Liver (tissue), 8 donors: ENCODE measurements at regions not wholly inside any gene's neighbourhood (a gene's known extent, or its start where the extent isn't known, plus 50 kb on each side); places are given as distances from the start of the nearest gene placed in this dataset.
A peak's percentile ranks its signal among the peaks of the same experiment; 100 is the strongest.

Source experiments
- DNase-seq: peaks from one replicate; pipeline ENCODE4 v3.0.0-alpha.2; 2017; ENCODE audit warnings: low spot score
- H3K27ac ChIP-seq, 2 donors: one replicate each; pipeline ENCODE4 v1.7.0; 2013; ENCODE audit warnings: inconsistent platforms in 2 of 2, low read length in 2 of 2, control low read depth in 1 of 2, low read depth in 1 of 2, mild to moderate bottlenecking in 1 of 2
- H3K27me3 ChIP-seq, 4 donors: one replicate each; pipeline versions ENCODE4 v1.6.1 to v1.7.0; 2013; ENCODE audit warnings: low read length in 3 of 4, inconsistent platforms in 1 of 4, mild to moderate bottlenecking in 1 of 4, moderate library complexity in 1 of 4; ENCODE audit not compliant: control insufficient read depth in 4 of 4, insufficient read depth in 4 of 4
- H3K36me3 ChIP-seq, 4 donors: one replicate each; pipeline versions ENCODE4 v1.6.1 to v1.7.0; 2013; ENCODE audit warnings: low read length in 3 of 4, mild to moderate bottlenecking in 3 of 4, low read depth in 1 of 4, moderate library complexity in 1 of 4; ENCODE audit not compliant: control insufficient read depth in 4 of 4, insufficient read depth in 3 of 4
- H3K4me1 ChIP-seq, 4 donors: one replicate each; pipeline versions ENCODE4 v1.6.1 to v1.7.0; 2013; ENCODE audit warnings: low read length in 3 of 4, mild to moderate bottlenecking in 3 of 4, moderate library complexity in 1 of 4; ENCODE audit not compliant: control insufficient read depth in 4 of 4, insufficient read depth in 4 of 4
- H3K4me3 ChIP-seq, 3 donors: one replicate each; pipeline versions ENCODE4 v1.6.1 to v1.7.0; 2013; ENCODE audit warnings: low read length in 3 of 3, control low read depth in 1 of 3, low read depth in 1 of 3, mild to moderate bottlenecking in 1 of 3
- H3K9ac ChIP-seq, 2 donors: one replicate each; pipeline ENCODE4 v1.7.0; 2013; ENCODE audit warnings: low read length in 2 of 2, mild to moderate bottlenecking in 2 of 2, moderate library complexity in 2 of 2, control low read depth in 1 of 2, low read depth in 1 of 2
- H3K9me3 ChIP-seq, 4 donors: one replicate each; pipeline versions ENCODE4 v1.6.1 to v1.7.0; 2013; ENCODE audit warnings: low read length in 3 of 4; ENCODE audit not compliant: control insufficient read depth in 4 of 4
- ATF3 ChIP-seq: IDR thresholded peaks from 2 replicates; pipeline ENCODE4 v1.6.1; 2016; ENCODE audit warnings: antibody characterized with exemption
- CTCF ChIP-seq: fragments of 150-350 bp; IDR thresholded peaks from 2 replicates; pipeline ENCODE4 v1.5.1; 2017; ENCODE audit warnings: improper control_type of control experiment, low read depth, low read length; ENCODE audit not compliant: missing input control
- FOXA2 ChIP-seq: IDR thresholded peaks from 2 replicates; pipeline ENCODE4 v1.6.1; 2016; ENCODE audit warnings: antibody characterized with exemption
- GABPA ChIP-seq, 2 donors: IDR thresholded peaks in 1 of 2; conservative IDR thresholded peaks in 1 of 2; 2 replicates each; pipeline ENCODE4 v1.6.1; 2016; ENCODE audit warnings: antibody characterized with exemption in 2 of 2, mild to moderate bottlenecking in 1 of 2, moderate library complexity in 1 of 2
- HNF4A ChIP-seq, 2 donors: conservative IDR thresholded peaks; 2 replicates each; pipeline ENCODE4 v1.6.1; 2016; ENCODE audit warnings: antibody characterized with exemption in 2 of 2, mild to moderate bottlenecking in 2 of 2
- HNF4G ChIP-seq: IDR thresholded peaks from 2 replicates; pipeline ENCODE4 v1.6.1; 2016; ENCODE audit warnings: antibody characterized with exemption
- JUND ChIP-seq, 2 donors: IDR thresholded peaks; 2 replicates each; pipeline ENCODE4 v1.6.1; 2016; ENCODE audit warnings: antibody characterized with exemption in 2 of 2
- MAX ChIP-seq: IDR thresholded peaks from 2 replicates; pipeline ENCODE4 v1.6.1; 2016; ENCODE audit warnings: antibody characterized with exemption
- NR2F2 ChIP-seq: IDR thresholded peaks from 2 replicates; pipeline ENCODE4 v1.6.1; 2016; ENCODE audit warnings: antibody characterized with exemption
- RAD21 ChIP-seq, 2 donors: IDR thresholded peaks; 2 replicates each; pipeline ENCODE4 v1.6.1; 2016; ENCODE audit warnings: antibody characterized with exemption in 2 of 2, mild to moderate bottlenecking in 2 of 2
- RXRA ChIP-seq, 2 donors: IDR thresholded peaks; 2 replicates each; pipeline ENCODE4 v1.6.1; 2017 to 2018; ENCODE audit warnings: antibody characterized with exemption in 2 of 2, mild to moderate bottlenecking in 1 of 2
- SP1 ChIP-seq: IDR thresholded peaks from 2 replicates; pipeline ENCODE4 v1.6.1; 2018; ENCODE audit warnings: antibody characterized with exemption, mild to moderate bottlenecking
- TAF1 ChIP-seq: conservative IDR thresholded peaks from 2 replicates; pipeline ENCODE4 v1.6.1; 2016; ENCODE audit warnings: antibody characterized with exemption, mild to moderate bottlenecking
- YY1 ChIP-seq: IDR thresholded peaks from 2 replicates; pipeline ENCODE4 v1.6.1; 2016; ENCODE audit warnings: antibody characterized with exemption, mild to moderate bottlenecking
- WGBS: extraction: QIAGEN DNeasy Blood & Tissue Kit; methylation state at CpG from one replicate; pipeline ENCODE4 v1.1.7; 2013; 5-methylcytosine and 5-hydroxymethylcytosine counted together
- TF ChIP-seq, protein P1 (sequence below): IDR thresholded peaks from 2 replicates; pipeline ENCODE4 v1.6.1; 2016; ENCODE audit warnings: antibody characterized with exemption, mild to moderate bottlenecking
- TF ChIP-seq, protein P2 (sequence below): IDR thresholded peaks from 2 replicates; pipeline ENCODE4 v1.6.1; 2016; ENCODE audit warnings: antibody characterized with exemption
- donor health status: healthy.
- donor health status: healthy.
- donor health status: healthy.
- donor health status: healthy.
- donor health status: healthy.

DNA sequence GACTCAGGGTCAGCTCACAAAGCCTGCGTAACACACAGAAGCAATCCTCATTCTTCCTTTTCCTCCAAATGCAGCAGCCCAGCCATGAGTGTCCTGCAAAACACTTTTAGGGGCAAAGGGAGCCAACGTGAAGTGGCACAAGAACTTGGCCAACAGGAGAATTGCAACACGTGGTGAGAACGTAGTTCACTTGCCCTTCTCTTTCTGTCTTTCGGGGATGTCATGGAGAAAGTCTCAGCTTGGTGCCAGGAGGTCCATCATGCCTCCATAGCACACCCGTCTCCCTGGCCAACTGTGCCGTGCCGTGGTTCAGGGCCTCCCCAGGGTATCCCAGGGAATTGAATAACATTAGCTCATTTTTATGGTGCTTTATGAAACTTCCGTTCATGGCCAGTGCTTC lies 98.5 kb upstream of the ANO1 start:
- H3K27me3 ChIP-seq: no peaks in the 10 kb centered on the region
- H3K36me3 ChIP-seq: no peaks in the 10 kb centered on the region
- H3K4me3 ChIP-seq: no peak overlapping the region
- H3K9ac ChIP-seq: peak overlapping the region in 1 of 2 donors; percentile 30
- no peaks in the 10 kb centered on the region for H3K9me3 ChIP-seq
- no peak for TF ChIP-seq ATF3
- TF ChIP-seq, protein P1, sequence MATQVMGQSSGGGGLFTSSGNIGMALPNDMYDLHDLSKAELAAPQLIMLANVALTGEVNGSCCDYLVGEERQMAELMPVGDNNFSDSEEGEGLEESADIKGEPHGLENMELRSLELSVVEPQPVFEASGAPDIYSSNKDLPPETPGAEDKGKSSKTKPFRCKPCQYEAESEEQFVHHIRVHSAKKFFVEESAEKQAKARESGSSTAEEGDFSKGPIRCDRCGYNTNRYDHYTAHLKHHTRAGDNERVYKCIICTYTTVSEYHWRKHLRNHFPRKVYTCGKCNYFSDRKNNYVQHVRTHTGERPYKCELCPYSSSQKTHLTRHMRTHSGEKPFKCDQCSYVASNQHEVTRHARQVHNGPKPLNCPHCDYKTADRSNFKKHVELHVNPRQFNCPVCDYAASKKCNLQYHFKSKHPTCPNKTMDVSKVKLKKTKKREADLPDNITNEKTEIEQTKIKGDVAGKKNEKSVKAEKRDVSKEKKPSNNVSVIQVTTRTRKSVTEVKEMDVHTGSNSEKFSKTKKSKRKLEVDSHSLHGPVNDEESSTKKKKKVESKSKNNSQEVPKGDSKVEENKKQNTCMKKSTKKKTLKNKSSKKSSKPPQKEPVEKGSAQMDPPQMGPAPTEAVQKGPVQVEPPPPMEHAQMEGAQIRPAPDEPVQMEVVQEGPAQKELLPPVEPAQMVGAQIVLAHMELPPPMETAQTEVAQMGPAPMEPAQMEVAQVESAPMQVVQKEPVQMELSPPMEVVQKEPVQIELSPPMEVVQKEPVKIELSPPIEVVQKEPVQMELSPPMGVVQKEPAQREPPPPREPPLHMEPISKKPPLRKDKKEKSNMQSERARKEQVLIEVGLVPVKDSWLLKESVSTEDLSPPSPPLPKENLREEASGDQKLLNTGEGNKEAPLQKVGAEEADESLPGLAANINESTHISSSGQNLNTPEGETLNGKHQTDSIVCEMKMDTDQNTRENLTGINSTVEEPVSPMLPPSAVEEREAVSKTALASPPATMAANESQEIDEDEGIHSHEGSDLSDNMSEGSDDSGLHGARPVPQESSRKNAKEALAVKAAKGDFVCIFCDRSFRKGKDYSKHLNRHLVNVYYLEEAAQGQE: no peak
- no peak for TF ChIP-seq YY1
- TF ChIP-seq MAX: no peak
- no peak for TF ChIP-seq RAD21 (IDR thresholded peaks at IDR 0.05)
- no peak for TF ChIP-seq FOXA2
- no peak for TF ChIP-seq HNF4G
- TF ChIP-seq GABPA (IDR thresholded peaks at IDR 0.05 in 1 of 2, conservative IDR thresholded peaks at IDR 0.05 in 1 of 2): no peak
- no peak for TF ChIP-seq NR2F2
- no peak for TF ChIP-seq JUND (IDR thresholded peaks at IDR 0.05)
- DNase-seq: no peak
- peak overlapping the region; percentile 60 to 89 for H3K27ac ChIP-seq
- peaks cover 6 to 52% (median 37%) of the 10 kb centered on the region in 4 donors for H3K4me1 ChIP-seq
- WGBS: 40% methylated on average over 9 of the region's 9 CpGs

DNA sequence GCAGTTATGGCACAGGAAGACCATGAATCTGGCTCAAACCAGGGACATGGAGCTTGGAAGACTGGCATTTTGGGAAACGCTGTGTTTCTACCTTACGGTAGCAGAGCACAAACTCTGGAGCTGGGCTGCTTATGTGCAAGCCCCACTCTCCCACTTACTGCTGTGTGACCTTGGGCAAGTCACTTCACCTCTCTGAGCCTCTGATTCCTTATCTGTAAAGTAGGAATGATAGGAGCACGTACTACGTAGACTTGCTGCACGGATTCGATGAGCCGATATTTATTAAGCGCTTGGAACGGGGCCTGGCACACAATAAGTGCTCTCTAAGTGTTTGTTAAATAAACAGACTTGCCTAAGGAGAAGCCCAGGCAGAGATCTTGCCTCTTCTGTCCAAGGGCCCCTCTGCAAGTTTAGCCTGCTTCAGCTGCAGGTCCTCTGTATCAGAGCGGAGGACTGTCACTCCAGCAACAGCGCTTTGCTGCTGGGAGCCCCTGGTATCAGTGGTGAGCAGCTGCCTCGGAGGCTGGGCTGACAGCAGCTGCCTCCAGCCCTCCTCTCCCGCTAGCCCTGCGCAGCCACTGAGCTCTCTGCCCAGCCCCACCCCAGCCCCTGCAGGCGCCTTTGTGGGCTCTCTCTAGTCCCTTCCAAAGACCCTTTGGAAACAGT lies 96.9 kb upstream of the ANO1 start:
- H3K4me1 ChIP-seq: peaks cover 4 to 52% (median 39%) of the 10 kb centered on the region in 4 donors
- DNase-seq: peak; percentile 76
- H3K9ac ChIP-seq: no peak overlapping the region
- TF ChIP-seq HNF4G (no peak), RXRA (IDR thresholded peaks at IDR 0.05) (no peak), CTCF (no peak), GABPA (IDR thresholded peaks at IDR 0.05 in 1 of 2, conservative IDR thresholded peaks at IDR 0.05 in 1 of 2) (no peak), FOXA2 (no peak), SP1 (no peak), HNF4A (conservative IDR thresholded peaks at IDR 0.05) (no peak), MAX (no peak), TAF1 (no peak)
- TF ChIP-seq, protein P2, sequence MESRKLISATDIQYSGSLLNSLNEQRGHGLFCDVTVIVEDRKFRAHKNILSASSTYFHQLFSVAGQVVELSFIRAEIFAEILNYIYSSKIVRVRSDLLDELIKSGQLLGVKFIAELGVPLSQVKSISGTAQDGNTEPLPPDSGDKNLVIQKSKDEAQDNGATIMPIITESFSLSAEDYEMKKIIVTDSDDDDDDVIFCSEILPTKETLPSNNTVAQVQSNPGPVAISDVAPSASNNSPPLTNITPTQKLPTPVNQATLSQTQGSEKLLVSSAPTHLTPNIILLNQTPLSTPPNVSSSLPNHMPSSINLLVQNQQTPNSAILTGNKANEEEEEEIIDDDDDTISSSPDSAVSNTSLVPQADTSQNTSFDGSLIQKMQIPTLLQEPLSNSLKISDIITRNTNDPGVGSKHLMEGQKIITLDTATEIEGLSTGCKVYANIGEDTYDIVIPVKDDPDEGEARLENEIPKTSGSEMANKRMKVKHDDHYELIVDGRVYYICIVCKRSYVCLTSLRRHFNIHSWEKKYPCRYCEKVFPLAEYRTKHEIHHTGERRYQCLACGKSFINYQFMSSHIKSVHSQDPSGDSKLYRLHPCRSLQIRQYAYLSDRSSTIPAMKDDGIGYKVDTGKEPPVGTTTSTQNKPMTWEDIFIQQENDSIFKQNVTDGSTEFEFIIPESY: no peak
- H3K9me3 ChIP-seq: no peaks in the 10 kb centered on the region
- no peak overlapping the region for H3K4me3 ChIP-seq
- 76% methylated on average over 15 of the region's 15 CpGs for WGBS
- no peak overlapping the region for H3K27ac ChIP-seq
- H3K27me3 ChIP-seq: no peaks in the 10 kb centered on the region
- H3K36me3 ChIP-seq: no peaks in the 10 kb centered on the region
